HUES6 (cell line): ENCODE measurements at regions not wholly inside any gene's neighbourhood (a gene's known extent, or its start where the extent isn't known, plus 50 kb on each side); places are given as distances from the start of the nearest gene placed in this dataset.

ENCODE experiments used
- H3K27ac ChIP-seq: 2 replicates; pipeline ENCODE4 v1.7.0; 2013; ENCODE audit warnings: low read depth, mild to moderate bottlenecking, low read length, inconsistent platforms
- H3K27me3 ChIP-seq: 2 replicates; pipeline ENCODE4 v1.6.1; 2013; ENCODE audit warnings: low read length; ENCODE audit not compliant: control insufficient read depth, insufficient read depth
- H3K36me3 ChIP-seq: 2 replicates; pipeline ENCODE4 v1.6.1; 2013; ENCODE audit warnings: low read length; ENCODE audit not compliant: control insufficient read depth, insufficient read depth
- H3K4me1 ChIP-seq: 2 replicates; pipeline ENCODE4 v1.6.1; 2013; ENCODE audit warnings: low read length; ENCODE audit not compliant: control insufficient read depth, insufficient read depth
- H3K4me3 ChIP-seq: 2 replicates; pipeline ENCODE4 v1.5.1; 2013; ENCODE audit warnings: low read depth, low read length
- H3K9ac ChIP-seq: one replicate; pipeline ENCODE4 v1.6.1; 2013; ENCODE audit warnings: mild to moderate bottlenecking, low read length
- H3K9me3 ChIP-seq: 2 replicates; pipeline ENCODE4 v1.6.1; 2013; ENCODE audit warnings: low read depth, low read length; ENCODE audit not compliant: control insufficient read depth, insufficient read depth

- Histone ChIP-seq H3K27me3 (no peaks in the 10 kb centered on the region), H3K9me3 (no peaks in the 10 kb centered on the region), H3K4me1 (peaks cover 7% of the 10 kb centered on the region), H3K27ac (no peak overlapping the region), H3K9ac (no peak overlapping the region), H3K36me3 (no peaks in the 10 kb centered on the region), H3K4me3 (no peak overlapping the region)
Observed at GRCh38 chr1:60833173-60833572, 249.2 kb upstream of the NFIA start.

GRCh38 chr1:60832367-60832766 lies 250.0 kb upstream of the NFIA start:
- Histone ChIP-seq H3K9me3 (no peaks in the 10 kb centered on the region), H3K4me3 (no peak overlapping the region), H3K9ac (no peak overlapping the region), H3K4me1 (peaks cover 7% of the 10 kb centered on the region), H3K27ac (no peak overlapping the region), H3K36me3 (no peaks in the 10 kb centered on the region), H3K27me3 (no peaks in the 10 kb centered on the region)

- Histone ChIP-seq H3K4me3 (no peak overlapping the region), H3K4me1 (peaks cover 7% of the 10 kb centered on the region), H3K9ac (no peak overlapping the region), H3K27me3 (no peaks in the 10 kb centered on the region), H3K27ac (no peak overlapping the region), H3K9me3 (no peaks in the 10 kb centered on the region), H3K36me3 (no peaks in the 10 kb centered on the region)
Observed at GRCh38 chr1:60831780-60832179, 250.6 kb upstream of the NFIA start.

- no peaks in the 10 kb centered on the region for H3K27me3 ChIP-seq
- no peak overlapping the region for H3K9ac ChIP-seq
- H3K36me3 ChIP-seq = no peaks in the 10 kb centered on the region
- H3K27ac ChIP-seq = no peak overlapping the region
- no peak overlapping the region for H3K4me3 ChIP-seq
- H3K9me3 ChIP-seq = no peaks in the 10 kb centered on the region; the same call in 1 of the 2 replicates
- H3K4me1 ChIP-seq = peaks cover 7% of the 10 kb centered on the region
Observed at GRCh38 chr1:60828944-60829343, 253.4 kb upstream of the NFIA start.

- no peaks in the 10 kb centered on the region for H3K4me1 ChIP-seq
- no peaks in the 10 kb centered on the region for H3K27me3 ChIP-seq
- H3K9ac ChIP-seq = no peak overlapping the region
- no peak overlapping the region for H3K4me3 ChIP-seq
- H3K36me3 ChIP-seq = no peaks in the 10 kb centered on the region
- H3K27ac ChIP-seq = no peak overlapping the region
- no peaks in the 10 kb centered on the region; the same call in 1 of the 2 replicates for H3K9me3 ChIP-seq
Observed at GRCh38 chr1:60826320-60827094, 255.9 kb upstream of the NFIA start.

- Histone ChIP-seq H3K4me1 (no peaks in the 10 kb centered on the region), H3K4me3 (no peak overlapping the region), H3K9ac (no peak overlapping the region), H3K27ac (no peak overlapping the region), H3K27me3 (no peaks in the 10 kb centered on the region), H3K9me3 (no peaks in the 10 kb centered on the region; the same call in 1 of the 2 replicates), H3K36me3 (no peaks in the 10 kb centered on the region)
Observed at GRCh38 chr1:60825593-60825992, 256.8 kb upstream of the NFIA start.

- Histone ChIP-seq H3K36me3 (no peaks in the 10 kb centered on the region), H3K4me3 (no peak overlapping the region), H3K4me1 (no peaks in the 10 kb centered on the region), H3K9me3 (no peaks in the 10 kb centered on the region; the same call in 1 of the 2 replicates), H3K27ac (no peak overlapping the region), H3K9ac (no peak overlapping the region), H3K27me3 (no peaks in the 10 kb centered on the region)
Observed at GRCh38 chr1:60823151-60823550, 259.2 kb upstream of the NFIA start.

GRCh38 chr1:60822252-60822651 lies 260.1 kb upstream of the NFIA start:
- no peaks in the 10 kb centered on the region for H3K4me1 ChIP-seq
- H3K9ac ChIP-seq = no peak overlapping the region
- H3K27me3 ChIP-seq = no peaks in the 10 kb centered on the region
- no peak overlapping the region for H3K27ac ChIP-seq
- no peak overlapping the region for H3K4me3 ChIP-seq
- no peaks in the 10 kb centered on the region for H3K36me3 ChIP-seq
- no peaks in the 10 kb centered on the region; the same call in 1 of the 2 replicates for H3K9me3 ChIP-seq

GRCh38 chr1:60821156-60821555 lies 261.2 kb upstream of the NFIA start:
- Histone ChIP-seq H3K9ac (no peak overlapping the region), H3K9me3 (no peaks in the 10 kb centered on the region; the same call in 1 of the 2 replicates), H3K36me3 (no peaks in the 10 kb centered on the region), H3K27me3 (no peaks in the 10 kb centered on the region), H3K27ac (no peak overlapping the region), H3K4me3 (no peak overlapping the region), H3K4me1 (no peaks in the 10 kb centered on the region)

- H3K27me3 ChIP-seq = no peaks in the 10 kb centered on the region
- H3K36me3 ChIP-seq = no peaks in the 10 kb centered on the region
Observed at GRCh38 chr1:60818969-60819701, 263.2 kb upstream of the NFIA start.

GRCh38 chr1:60813071-60813470 lies 269.3 kb upstream of the NFIA start:
- H3K27ac ChIP-seq = no peak overlapping the region

More at GRCh38 chr1:60818969-60819701, 263.2 kb upstream of the NFIA start:
- Histone ChIP-seq H3K9ac (no peak overlapping the region), H3K4me1 (no peaks in the 10 kb centered on the region), H3K4me3 (no peak overlapping the region), H3K27ac (no peak overlapping the region), H3K9me3 (no peaks in the 10 kb centered on the region)

More at GRCh38 chr1:60813071-60813470, 269.3 kb upstream of the NFIA start:
- Histone ChIP-seq H3K4me3 (no peak overlapping the region), H3K9ac (no peak overlapping the region), H3K27me3 (no peaks in the 10 kb centered on the region), H3K4me1 (no peaks in the 10 kb centered on the region), H3K36me3 (no peaks in the 10 kb centered on the region), H3K9me3 (no peaks in the 10 kb centered on the region; the same call in 1 of the 2 replicates)
